Psoas muscle (tissue), 7 donors: ENCODE measurements at regions not wholly inside any gene's neighbourhood (a gene's known extent, or its start where the extent isn't known, plus 50 kb on each side); places are given as distances from the start of the nearest gene placed in this dataset.
"Not testable (repeated sequence)": the region's sequence is repeated elsewhere in the genome, so short reads cannot be mapped to it uniquely, and the experiment has no call there.

Experiments
- ATAC-seq, 4 donors: fragments of 200-7000 bp; cut with Tn5 transposase; one replicate each; pipeline ENCODE4 v1.9.1; 2020; ENCODE audit warnings: moderate library complexity in 3 of 4, mild to moderate bottlenecking in 2 of 4
- DNase-seq, 2 donors: peaks; one replicate each; pipeline ENCODE4 v3.0.0-alpha.2; 2020
- H3K27ac ChIP-seq: fragments of 200-600 bp; one replicate; pipeline ENCODE4 v1.8.0; 2022
- H3K27me3 ChIP-seq, 3 donors: fragments of 200-600 bp in 1 of 3; one replicate each; pipeline versions ENCODE4 v1.6.1 to v1.8.0; 2013 to 2022; ENCODE audit warnings: low read length in 2 of 3, mild to moderate bottlenecking in 2 of 3, moderate library complexity in 1 of 3; ENCODE audit not compliant: insufficient read depth in 3 of 3
- H3K36me3 ChIP-seq, 2 donors: fragments of 200-600 bp in 1 of 2; one replicate each; pipeline versions ENCODE4 v1.6.1 to v1.8.0; 2013 to 2022; ENCODE audit warnings: low read depth in 1 of 2, mild to moderate bottlenecking in 1 of 2, moderate library complexity in 1 of 2; ENCODE audit not compliant: insufficient read depth in 1 of 2
- H3K4me1 ChIP-seq: fragments of 200-600 bp; one replicate; pipeline ENCODE4 v1.8.0; 2022
- H3K4me3 ChIP-seq: fragments of 200-600 bp; one replicate; pipeline ENCODE4 v1.8.0; 2022; ENCODE audit warnings: mild to moderate bottlenecking
- H3K9me3 ChIP-seq: fragments of 200-600 bp; one replicate; pipeline ENCODE4 v1.8.0; 2022
- CTCF ChIP-seq: fragments of 200-600 bp; IDR thresholded peaks from one replicate; pipeline ENCODE4 v1.8.0; 2022; ENCODE audit warnings: antibody characterized with exemption
- whole genome bisulfite sequencing, 3 donors: extraction: QIAGEN DNeasy Blood & Tissue Kit; methylation state at CpG; one replicate each; pipeline versions ENCODE4 v1.1.6 to v1.1.7; 2013; 5-methylcytosine and 5-hydroxymethylcytosine counted together
- intact Hi-C, 2 donors: fragments of 100-400 bp; cut with DNase I; formaldehyde crosslinking; loops; one replicate each; pipeline versions ENCODE4 v1.11.0 to v1.14.2; 2022
- donor health status: healthy with polysubstance abuse.
- donor health status: DM: no; HTN: no; CAD: no; lungs with moderate emphysema.
- donor health status: Bipolar disorder and iron deficiency.
- donor health status: healthy.
- donor health status: DM: yes; HTN: yes; CAD: no.
- donor health status: DM: no; HTN: no; CAD: no.
- donor health status: DM: yes; HTN: yes; CAD: no.

DNA sequence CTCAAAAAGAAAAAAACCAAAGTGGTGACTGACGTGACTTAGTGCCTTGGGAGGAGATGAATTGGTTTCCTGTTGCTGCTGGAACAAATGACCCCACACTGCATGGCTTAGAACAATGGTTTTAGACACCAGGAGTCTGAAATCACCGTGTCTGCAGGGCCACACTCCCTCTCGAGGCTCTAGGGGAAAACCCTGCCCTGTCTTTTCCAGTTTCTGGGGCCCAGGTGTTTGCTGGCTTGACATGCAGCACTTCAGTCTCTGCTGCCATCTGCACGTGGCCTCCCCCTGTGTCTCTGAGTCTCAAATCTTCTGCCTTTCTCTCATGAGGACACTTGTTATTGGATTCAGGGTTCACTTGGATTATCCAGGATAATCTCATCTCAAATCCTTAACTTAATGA is 323.8 kb upstream of the TNRC6C start:
- H3K27ac ChIP-seq, result no peak overlapping the region
- H3K36me3 ChIP-seq, result no peaks in the 10 kb centered on the region
- TF ChIP-seq CTCF, result no peak
- DNase-seq, result no peak
- peaks cover 0 to 9% (median 3%) of the 10 kb centered on the region in 3 donors for H3K27me3 ChIP-seq
- ATAC-seq, result no peak
- H3K4me1 ChIP-seq, result no peaks in the 10 kb centered on the region
- H3K9me3 ChIP-seq, result no peaks in the 10 kb centered on the region
- no peak overlapping the region for H3K4me3 ChIP-seq
- 60 to 65% (median 63%) methylated on average over 4 of the region's 4 CpGs for WGBS, 3 donors
- intact Hi-C loops, result no loop called here

DNA sequence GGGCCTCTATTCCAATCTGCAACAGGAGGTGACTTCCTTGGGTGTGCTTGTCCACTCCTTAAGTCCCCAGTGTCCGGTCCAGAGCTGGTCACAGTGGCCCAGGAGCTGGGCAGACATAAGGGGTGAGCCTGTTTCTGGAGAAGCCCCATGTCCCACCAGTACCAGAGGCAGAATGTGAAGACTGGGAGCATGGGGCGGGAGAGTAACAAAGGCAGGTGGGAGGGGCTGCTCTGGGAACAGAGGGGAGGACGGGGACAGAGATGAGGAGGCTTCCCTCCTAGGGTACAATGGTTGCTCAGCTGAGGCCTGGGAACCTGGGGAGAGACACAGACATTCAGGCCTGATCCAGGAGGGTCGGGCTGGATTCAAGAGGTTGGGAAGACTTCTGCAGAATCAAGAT is 323.3 kb upstream of the TNRC6C start:
- no peak overlapping the region for H3K4me3 ChIP-seq
- ATAC-seq (no peak), DNase-seq (no peak)
- no peaks in the 10 kb centered on the region for H3K4me1 ChIP-seq
- H3K36me3 ChIP-seq, result no peaks in the 10 kb centered on the region
- H3K9me3 ChIP-seq, result no peaks in the 10 kb centered on the region
- intact Hi-C loops, result no loop called here
- H3K27me3 ChIP-seq, result peaks cover 0 to 9% (median 3%) of the 10 kb centered on the region in 3 donors
- H3K27ac ChIP-seq, result no peak overlapping the region
- 96 to 98% (median 97%) methylated on average over 4 of the region's 4 CpGs for WGBS, 3 donors
- no peak for TF ChIP-seq CTCF

DNA sequence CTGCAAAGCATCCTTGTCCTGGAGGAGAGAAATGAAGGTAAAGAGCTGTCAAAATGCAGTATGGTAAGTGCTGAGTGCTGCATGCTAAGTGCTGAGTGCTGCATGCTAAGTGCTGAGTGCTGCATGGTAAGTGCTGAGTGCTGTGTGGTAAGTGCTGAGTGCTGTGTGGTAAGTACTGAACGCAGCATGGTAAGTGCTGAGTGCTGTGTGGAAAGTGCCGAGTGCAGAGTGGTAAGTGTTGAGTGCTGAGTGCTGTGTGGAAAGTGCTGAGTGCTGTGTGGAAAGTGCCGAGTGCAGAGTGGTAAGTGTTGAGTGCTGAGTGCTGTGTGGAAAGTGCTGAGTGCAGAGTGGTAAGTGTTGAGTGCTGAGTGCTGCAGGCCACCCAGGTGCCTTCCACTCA is 322.7 kb upstream of the TNRC6C start:
- ATAC-seq, H3K4me3 ChIP-seq, H3K4me1 ChIP-seq, H3K36me3 ChIP-seq, DNase-seq, H3K27ac ChIP-seq, H3K9me3 ChIP-seq, intact Hi-C loops, H3K27me3 ChIP-seq: not testable (repeated sequence)
- WGBS, 3 donors, result 61 to 78% (median 77%) methylated on average over 3 of the region's 3 CpGs

GRCh38 chr17:77636835-77637817 is 321.4 kb upstream of the TNRC6C start:
- ATAC-seq, result no peak

More at GRCh38 chr17:77636835-77637817, 321.4 kb upstream of the TNRC6C start:
- Histone ChIP-seq H3K4me1 (no peaks in the 10 kb centered on the region), H3K27me3 (peaks cover 0 to 9% (median 3%) of the 10 kb centered on the region in 3 donors), H3K36me3 (no peaks in the 10 kb centered on the region), H3K4me3 (no peak overlapping the region), H3K9me3 (no peaks in the 10 kb centered on the region), H3K27ac (no peak overlapping the region)
- no peak for DNase-seq
- intact Hi-C loops, result no loop called here
- TF ChIP-seq CTCF, result no peak
- 82 to 87% (median 83%) methylated on average over 16 to 19 of the region's 19 CpGs for WGBS, 3 donors
